GM19455 (cell line): ENCODE measurements at regions not wholly inside any gene's neighbourhood (a gene's known extent, or its start where the extent isn't known, plus 50 kb on each side); places are given as distances from the start of the nearest gene placed in this dataset.

ENCODE experiments used
- ATAC-seq: cut with Tn5 transposase; IDR thresholded peaks from one replicate; pipeline ENCODE4 v1.9.1; 2021; ENCODE audit not compliant: unreplicated experiment

DNA sequence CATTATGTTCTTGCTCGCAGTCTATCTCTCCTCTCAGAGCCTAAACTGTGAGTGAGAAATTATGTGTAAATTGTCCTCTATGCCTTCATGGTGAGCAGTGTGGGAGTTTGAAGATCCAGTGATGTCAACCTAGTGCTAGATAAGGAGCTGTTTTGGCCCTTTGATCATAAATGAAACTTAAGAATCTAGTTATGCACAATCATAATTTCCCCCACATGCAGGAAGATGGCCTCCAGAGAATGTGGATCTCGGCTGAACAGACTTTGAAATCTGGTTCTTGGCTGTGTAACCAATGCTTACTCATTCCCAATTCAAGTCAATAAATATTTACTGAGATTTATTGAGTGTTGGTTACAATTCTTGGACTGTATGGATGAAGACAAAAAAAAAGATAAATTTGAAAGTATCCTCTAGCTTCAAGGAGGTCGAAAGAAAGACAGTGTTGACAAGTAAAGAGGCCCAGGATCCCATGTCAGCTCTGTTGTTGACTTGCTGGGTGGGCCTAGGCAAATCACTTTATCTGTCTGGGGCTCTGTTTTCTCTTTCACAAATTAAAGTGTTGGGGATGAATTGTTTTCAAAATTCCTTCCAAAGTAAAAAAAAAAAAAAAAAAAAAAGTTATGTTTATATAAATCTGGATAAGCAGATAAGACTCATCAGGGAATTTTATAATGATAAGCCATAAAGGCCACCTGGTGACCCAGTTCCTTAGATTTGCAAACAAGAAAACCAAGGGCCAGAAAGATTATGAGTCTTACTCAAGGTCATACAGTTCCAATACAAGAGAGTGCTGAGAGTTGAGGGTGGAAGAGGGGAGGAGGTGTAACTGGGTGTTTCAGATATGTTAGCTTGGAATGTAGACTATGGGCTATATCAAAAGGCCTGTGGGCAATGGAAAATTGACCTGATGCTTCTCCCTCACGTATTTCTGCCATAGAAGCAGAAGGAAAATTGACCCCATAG is 969.9 kb downstream of the KCNMA1 start:
- no peak for ATAC-seq

DNA sequence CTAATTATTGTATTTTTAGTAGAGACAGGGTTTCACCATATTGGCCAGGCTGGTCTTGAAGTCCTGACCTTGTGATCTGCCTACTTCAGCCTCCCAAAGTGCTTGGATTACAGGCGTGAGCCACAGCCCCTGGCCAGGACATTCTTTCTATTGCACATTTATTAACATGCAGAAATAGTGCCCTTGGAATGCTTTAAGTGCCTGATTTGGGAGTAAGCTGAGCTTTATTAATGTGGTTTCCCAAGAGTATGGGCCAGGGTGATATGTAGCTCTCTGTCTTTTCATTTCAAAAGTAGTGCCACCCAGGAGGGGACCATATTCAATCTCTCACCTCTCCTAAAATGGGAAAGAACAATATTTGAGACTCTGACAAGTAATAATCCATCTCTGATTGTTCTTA is 970.7 kb downstream of the KCNMA1 start:
- no peak for ATAC-seq

DNA sequence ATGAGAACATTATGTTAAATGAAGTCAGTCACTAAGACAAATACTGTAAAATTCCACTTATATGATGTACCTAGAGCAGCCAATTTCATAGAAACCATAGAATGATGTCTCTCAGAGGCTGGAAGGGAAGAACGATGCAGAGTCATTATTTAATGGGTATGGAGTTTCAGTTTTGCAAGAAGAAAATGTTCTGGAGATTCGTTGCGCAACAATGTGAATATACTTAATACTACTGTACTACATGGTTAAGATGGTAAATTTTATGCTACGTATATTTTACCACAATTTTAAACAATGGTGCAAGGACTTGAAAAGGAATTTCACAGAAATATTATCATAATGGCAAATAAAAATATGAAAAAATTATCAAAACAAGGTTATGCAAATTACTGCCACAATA is 972.6 kb downstream of the KCNMA1 start:
- ATAC-seq: no peak

DNA sequence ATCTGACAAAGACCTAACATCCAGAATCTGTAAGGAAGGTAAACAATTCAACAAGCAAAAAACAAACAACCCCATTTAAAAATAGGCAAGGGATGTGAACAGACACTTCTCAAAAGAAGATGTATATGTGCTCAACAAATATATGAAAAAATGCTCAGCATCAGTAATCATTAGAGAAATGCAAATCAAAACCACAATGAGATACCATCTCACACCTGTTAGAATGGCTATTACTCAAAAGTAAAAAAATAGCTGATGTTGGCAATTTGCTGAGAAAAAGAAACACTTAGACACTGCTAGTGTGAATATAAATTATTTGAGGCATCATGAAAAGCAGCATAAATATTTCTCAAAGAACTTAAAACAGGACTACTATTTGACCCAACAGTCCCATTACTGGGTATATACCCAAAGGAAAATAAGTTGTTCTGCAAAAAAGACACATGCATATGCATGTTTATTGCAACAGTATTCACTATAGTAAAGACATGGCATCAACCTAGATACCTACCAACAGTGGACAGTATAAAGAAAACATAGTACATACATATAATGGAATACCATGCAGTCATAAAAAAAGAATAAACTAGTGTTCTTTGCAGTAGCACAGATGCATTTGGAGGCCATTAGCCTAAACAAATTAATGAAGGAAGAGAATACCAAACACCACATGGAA is 980.1 kb downstream of the KCNMA1 start:
- ATAC-seq: no peak

DNA sequence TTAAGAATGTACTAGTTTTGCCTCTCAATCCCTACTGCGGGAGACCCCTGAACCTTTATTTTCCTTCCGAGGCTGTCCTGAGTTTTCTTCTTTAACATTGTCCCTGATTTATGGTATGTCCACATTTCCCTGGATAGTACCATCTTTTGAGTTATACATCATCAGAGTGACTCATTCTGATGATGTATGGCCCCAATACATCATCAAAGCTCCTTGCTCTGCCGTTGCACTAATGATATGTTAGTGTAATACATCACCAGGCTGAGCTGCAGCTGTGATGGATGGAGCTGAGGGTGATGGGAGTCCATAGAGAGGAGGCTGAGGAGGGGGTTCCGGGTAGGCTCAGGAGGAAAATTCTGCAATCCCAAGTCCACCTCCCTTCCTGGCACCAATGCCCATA is 986.5 kb downstream of the KCNMA1 start:
- no peak for ATAC-seq

DNA sequence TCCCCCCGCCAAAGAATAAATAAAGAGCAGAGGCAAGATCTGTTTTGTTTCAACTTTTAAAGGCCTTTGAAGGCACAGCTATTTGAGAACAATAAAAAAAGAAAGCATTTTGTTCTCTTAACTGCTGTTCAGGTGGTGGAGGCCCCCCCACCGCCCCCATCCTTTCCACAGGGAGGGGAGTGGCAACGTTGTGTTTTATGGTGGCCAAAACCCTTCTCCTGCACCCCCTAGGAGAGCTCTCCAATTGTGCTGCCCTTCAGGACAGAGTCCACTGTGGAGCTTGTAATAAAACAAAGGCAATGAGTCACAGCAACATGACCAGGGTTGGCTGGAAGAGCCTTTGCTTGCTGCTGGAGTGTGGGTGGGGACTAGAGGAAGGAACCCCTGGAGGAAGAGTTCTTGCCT is 987.9 kb downstream of the KCNMA1 start:
- no peak for ATAC-seq

DNA sequence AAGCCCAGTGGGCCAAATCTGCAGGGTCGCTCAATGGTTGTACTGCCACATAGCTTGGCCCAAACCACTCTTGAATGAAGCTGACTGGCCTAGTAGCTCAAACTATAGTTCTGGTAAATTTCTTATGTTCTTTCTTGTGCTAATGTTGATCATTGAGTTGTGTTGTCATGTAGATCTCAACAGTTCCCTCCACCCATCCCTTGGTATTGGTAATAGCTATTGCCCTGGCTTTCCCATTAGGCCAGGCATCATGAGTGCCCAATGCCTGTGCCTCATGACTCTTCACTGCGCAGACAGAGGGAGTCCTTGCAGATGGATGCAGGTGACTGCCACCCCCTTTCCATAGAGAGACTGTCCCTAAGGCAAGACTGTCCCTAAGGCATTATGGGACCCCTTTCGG is 988.4 kb downstream of the KCNMA1 start:
- no peak for ATAC-seq

DNA sequence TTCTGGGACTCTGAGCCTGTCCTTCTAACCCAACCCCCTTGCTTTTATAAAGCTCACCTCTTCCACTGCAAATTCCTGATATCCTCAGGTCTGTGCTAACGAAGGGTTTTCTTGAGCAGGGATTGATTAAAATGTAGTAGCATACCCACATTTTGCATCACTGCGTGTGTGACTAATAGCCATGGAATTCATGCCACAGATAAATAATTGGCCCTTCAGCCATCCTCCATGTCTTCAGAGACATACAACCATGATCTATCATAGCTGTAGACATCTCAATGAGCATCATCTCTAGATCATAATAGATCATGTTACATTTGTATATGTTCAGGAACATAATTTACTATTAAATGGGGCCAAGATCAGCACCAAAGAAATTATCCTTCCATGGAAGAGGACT is 990.3 kb downstream of the KCNMA1 start:
- no peak for ATAC-seq

DNA sequence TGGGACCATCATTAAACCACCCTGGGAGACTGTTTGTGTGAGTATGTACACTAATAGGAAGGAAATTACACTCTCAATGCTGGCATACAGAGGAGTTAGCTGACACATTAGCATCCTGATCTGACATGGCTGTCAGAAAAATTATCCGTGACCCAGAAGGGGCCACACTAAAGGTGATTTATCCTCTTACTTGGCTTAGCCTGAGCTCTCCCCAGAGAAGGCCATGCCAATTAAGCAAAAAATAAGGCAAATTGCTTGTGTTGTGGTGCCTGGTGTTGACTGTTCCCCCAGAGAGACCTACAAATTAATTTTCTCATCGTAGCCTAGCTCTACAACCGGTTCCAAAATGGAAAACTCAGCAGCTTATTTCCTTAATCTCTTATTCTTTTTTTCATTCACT is 992.3 kb downstream of the KCNMA1 start:
- ATAC-seq: no peak

DNA sequence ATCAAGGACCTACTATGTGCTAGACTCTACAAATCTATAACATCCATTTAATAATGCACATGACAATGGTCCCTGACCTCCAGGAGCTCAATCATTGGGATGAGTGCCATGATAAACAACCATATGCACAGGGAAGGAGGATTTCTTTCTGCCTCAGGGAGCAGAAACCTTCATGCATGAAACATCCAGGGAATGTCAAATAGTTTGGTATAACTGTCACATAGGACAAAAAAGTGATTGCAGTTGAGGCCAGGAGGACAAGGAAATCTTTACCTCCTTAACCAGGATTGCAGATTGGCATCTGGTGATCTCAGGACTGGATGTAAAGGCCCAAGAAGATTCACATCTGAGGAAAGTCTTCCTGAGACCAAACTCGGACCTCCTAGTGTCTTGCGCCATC is 993.1 kb downstream of the KCNMA1 start:
- no peak for ATAC-seq

DNA sequence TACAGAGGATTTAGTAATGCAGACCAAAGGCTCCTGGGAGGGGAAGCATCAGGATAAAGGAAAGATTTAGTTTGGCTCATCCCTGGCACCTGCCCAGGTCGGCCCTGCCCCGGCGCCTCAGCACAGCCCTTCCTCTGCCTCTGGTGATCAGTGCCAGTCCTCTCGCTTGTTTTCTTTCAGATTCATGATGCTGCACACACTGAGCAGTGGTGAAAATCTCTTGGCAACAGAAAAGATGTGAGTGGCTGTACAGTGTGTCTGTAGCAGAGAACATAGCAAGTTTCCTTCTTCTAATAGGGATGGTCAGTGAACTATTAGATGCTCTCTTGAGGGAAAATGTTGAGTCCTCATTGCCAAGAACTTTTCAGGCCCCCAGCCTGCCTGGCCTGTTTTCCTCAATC is 994.1 kb downstream of the KCNMA1 start:
- no peak for ATAC-seq

DNA sequence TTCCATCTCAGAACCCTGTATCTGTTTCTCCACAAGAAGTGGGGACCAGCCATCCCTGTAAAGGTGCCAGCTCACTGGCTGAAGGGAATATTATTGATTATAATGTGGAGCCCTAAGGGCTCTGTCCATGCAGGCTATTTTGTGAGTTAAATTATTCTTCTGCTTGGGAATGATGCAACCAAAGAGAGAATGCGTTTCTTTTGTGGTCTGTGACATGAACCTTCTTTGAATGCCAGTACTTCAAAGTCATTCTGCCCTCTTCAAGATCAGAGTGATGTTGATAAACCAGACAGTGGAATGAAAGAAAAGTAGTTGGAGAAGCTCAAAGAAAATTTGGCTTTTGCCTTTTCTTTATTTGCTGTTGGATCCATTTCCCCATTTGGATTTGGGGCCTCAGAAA is 995.2 kb downstream of the KCNMA1 start:
- ATAC-seq: no peak

DNA sequence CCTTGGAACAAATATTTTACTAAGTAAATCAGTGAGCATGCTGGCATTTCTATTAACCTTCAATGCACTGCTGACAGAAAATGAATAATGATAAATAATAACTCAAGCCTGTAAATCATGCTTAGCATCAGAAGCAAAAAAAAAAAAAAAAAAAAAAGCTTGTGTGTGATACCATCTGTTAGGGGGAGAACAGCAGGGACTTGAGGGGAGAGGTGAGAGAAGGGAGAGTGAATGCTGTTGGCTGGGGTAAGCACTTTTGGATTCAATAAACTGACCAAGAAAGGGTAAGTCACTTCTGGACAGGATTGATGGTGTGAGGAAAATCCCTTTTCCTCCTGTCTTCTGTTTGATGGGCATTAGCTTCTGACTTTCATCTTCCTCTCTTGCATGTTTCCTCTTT is 996.4 kb downstream of the KCNMA1 start:
- no peak for ATAC-seq

DNA sequence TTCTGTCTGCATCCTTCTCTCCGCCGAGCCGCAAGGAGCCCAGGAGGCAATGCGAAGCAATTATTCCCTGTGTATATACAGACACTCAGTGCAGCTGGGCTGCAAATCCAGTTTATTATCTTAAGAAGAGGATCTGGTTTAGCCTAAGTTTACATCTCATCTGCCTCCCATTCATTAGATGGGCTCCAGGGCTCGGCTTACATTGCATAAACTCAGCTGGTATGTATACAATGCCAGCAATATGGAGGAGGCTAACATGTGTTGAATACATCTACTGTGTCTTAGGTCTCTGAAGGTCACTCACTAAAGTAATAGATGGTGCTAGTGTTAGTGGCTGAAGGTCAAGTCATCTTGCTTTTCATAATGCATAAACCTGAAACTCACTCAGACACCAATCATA is 996.8 kb downstream of the KCNMA1 start:
- ATAC-seq: no peak

DNA sequence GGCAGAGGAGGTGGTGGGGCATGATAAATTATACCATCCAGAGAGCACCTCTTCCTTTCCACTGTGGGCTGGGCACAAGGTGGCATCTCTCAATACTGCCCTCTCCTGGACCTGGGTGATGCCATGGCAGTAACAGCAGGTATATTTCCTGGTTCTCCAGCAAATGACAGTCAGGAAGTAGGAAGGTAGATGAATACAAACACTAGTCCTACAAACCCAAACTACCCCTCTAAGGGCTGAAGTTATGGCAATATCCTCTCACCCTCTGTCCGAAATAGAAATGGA is 1004.9 kb downstream of the KCNMA1 start:
- no peak for ATAC-seq

DNA sequence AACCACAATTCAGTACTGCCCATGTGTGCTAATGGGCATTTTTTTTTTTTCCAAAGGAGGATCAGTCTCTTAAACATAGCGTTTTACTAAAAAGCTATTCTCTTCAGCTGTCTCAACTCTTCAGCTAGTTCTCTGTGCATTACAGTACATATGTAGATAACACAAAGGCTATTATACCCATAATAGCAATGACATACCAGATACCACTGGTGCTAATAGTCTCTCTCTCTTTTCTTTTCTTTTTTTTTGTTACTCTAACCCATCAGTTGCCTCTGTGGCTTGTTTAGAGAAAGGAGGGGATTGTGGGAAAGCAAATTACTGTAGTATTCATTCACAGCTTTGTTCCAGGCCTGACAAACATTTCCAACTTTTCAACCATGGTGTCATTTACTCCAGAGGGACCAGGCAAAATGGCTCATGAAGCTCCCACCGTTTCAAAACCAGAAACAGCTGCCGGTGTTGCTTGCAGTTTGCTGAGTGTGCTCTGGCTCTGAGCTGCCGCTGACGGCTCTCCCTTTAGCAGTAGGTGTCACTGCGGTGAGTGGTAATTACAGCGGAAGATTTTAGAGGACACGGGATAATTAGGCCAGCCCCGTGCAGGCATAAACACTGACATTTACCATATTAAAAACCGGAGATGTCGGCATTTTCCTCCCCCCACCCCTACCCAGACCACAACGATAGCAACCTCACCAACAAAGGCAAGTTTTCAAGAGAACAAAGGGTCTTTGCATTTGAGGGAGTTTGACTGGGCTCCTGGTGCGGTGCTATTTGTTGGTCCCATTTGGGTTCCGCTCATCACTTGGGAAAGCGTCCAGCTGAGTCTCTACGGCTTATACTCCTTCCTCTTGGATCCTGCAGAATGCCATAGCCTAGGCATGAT is 1005.5 kb downstream of the KCNMA1 start:
- no peak for ATAC-seq

DNA sequence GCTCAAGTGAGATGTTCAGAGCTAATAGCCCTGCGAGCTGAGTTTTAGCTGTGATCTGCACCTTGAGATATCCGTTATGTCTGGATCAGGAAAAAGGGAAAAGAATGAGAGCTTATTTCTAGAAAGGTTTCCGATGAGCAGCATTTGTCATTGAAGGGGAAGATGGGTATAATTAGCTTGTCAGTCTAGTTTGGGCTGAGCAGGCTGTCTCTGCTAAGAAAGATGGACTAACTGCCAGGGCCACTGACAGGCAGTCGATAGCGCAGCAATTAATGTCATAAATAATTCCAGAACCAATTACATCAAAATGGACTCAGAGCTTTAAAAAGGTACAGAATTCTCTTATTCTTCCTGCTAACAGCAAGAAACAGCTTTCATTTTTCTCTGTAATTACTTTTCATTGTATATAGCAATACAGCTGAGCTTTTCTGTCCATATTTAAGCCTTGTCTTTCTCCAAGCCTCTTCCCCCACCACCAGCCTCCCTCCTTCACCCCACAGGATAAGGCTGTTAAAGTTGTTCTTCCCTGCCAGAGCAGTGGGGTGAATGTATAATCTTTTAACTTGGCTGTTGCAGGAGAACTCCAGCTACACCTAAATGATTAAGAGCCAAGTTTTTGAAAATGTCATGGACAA is 1006.5 kb downstream of the KCNMA1 start:
- no peak for ATAC-seq

DNA sequence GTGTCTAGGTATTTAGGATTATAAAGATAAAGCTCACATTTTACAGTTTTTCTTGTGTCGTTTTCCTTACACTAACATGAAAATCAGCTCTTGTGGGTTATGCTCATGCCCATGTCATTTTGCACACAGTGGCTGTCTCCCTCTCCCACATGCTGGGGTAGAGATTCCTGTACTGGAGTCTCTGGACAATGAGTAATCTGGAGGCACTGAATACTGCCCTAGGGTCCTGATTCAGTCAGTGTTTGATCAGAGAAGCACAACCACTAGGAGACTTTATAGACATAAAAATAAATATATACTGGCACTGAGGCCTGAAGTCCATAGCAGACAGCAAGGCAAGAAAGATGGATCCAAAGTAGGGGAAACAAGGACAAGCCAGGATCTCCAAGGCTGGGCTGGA is 1008.8 kb downstream of the KCNMA1 start:
- ATAC-seq: no peak

DNA sequence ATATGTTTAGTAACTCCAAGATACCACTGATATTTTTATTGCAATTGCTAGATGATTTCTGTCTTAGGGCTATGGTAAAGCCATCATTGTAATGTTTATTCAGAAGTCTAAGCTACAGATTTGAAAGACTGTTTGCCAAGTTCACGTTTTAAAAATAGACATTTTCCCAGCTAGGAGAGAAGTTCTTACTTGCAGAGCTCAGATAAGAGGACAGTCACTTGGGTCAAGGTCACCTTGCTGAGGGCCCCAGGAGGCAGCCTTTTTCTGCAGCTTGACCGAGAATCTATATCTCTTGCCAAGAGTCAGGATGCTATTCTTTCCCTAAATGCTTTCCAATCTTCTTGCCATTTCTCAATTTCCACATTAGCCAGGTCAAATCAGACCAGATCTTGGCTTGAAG is 1011.2 kb downstream of the KCNMA1 start:
- ATAC-seq: no peak

DNA sequence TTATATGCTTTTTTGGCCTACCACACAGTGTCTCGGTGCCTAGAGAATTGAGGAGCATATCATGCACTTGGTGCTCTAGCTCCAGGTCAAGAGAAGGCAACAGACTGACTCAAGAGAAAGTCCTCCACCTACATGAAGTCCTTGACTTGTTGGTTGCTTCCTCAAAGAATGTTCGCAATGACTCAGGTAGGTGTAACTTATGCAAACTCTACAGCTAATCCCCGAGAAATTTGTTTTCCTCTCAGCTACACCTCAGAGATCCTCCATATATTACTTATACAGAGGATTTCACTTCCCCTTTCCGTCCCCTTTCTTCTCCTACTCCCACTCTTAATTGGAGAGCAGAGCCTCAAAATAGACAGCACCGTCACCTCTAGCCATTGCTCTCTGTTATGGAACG is 1013.1 kb downstream of the KCNMA1 start:
- ATAC-seq: peak; percentile 68

DNA sequence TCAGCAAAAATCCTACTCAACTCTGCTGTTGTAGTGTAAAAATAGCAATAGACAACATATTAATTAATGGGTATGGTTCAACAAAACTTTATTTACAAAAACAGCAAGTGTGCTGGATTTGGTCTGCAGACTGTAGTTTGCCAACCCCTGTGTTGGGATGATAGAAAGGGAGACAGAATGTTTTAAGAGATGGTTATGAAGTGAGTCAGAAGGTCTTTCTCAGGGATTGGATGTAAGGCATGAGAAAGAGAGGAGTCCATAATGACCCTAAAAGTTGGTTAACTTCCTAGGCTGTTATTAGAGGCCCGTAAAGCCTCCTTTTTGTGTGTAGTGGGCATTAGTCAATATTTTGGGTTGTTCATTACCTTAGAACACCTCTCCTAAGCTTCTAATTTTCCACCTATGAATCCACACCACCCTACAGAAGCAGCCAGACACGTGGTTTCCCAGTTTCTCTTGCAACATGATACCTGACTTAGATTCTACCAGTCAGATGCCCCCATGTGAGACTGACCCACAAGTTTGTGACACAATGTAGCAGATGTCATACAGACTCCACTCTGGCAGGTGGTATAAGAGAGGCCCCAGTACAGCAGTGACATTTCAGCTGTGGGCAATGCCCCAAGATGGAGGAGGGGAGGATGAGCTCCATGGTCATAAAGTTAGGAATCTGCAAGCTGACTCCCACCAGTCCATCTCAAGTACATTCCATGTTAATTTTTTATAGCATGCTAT is 1015.6 kb downstream of the KCNMA1 start:
- ATAC-seq: no peak
